ENCODE measurements at regions not wholly inside any gene's neighbourhood (a gene's known extent, or its start where the extent isn't known, plus 50 kb on each side); places are given as distances from the start of the nearest gene placed in this dataset.
"Not testable (repeated sequence)": the region's sequence is repeated elsewhere in the genome, so short reads cannot be mapped to it uniquely, and the experiment has no call there.

DNA sequence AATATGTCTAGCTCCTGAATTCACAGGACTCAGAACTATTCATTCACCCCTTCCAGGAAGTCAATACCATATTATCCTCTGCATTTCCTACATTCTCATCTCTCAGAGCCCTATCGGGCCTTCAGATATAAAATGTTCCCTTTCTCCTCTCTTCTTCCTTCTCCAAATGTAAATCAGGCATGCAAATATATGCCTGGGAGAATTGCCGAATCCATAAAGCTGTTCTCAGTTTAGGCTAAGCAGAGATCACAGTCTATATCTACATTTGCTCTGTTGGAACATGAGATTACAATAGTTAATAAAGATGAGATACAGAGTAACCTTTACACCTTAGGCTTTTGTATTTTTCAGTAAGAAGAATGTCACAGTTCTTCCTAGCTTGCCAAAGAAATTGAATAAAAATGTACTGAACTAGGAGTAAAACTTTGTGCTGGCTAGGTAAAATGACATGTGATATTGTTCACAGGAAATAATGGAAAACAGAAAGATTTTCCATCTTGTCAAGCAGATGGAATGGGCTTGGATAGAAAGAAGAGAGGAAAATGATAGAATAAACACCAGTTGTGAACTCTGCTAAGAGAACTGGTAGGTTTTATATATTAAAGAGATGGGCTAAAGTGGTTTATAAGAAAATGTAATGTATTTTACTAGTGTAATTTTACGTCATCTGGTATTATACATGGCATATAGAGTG lies 161.5 kb downstream of the NRIP1 start:
- no peak for DNase-seq (ENCODE audit: low read depth in 1 of 2, low spot score in 1 of 2)

DNA sequence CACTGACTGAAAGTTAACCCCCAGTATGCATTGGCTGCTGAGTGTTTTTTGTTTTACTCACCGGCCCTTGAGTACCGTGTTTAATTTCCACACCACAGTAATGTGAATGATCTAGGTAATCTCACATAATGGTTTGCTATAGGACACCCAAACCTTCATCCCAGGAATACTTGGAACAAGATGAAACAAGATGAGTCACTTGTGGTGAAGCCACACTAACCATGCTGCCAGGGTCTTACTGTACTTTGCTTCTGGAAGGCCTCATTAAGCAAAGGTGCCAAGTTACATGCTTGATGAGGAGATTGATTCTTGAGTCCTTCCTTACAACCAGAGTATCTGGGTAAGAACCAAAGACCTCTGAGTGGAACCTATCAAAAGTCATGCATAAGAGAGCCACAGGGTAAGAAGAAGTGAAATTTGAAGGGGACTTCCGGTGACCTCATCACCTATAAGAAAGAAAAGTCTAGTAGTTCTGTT lies 163.3 kb downstream of the NRIP1 start:
- DNase-seq (ENCODE audit: low read depth in 1 of 2, low spot score in 1 of 2) = no peak

DNA sequence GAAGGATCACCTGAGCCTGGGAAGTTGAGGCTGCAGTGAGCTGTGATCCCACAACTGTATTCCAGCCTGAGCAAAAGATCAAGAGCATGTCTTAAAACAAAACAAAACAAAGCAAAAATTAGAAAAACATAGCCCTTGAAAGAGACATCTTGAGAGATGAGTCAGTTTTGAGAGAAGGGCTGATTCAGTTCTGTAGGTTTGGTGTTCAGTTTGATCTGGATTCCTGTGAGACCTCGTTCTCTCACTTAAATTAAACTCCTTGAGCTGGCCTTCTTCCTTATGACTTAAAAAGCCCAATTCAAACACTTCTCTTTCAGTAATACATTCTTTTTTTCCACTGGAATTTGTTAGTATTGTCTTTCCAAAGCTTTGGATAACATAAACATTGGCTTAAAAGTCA lies 164.2 kb downstream of the NRIP1 start:
- DNase-seq (ENCODE audit: low read depth in 1 of 2, low spot score in 1 of 2) = no peak

DNA sequence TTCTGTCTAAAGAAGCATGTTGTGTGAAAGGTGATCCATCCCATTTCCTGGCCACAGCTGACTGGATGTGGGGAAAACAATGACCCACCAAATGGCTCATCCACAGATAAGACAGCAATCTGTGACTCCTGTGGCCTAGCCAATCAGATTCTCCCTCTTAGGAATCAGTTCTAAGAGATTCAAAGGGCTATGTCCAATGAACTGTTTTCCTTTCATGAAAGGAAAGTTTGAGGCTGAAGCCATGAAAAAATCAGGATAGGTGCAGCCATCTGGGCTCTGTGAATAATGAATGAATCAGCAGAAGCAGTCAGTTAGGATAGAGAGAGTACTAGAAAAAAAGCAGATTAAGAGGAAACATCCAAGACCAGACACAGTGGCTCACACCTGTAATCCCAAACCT lies 164.7 kb downstream of the NRIP1 start:
- no peak for DNase-seq (ENCODE audit: low read depth in 1 of 2, low spot score in 1 of 2)

DNA sequence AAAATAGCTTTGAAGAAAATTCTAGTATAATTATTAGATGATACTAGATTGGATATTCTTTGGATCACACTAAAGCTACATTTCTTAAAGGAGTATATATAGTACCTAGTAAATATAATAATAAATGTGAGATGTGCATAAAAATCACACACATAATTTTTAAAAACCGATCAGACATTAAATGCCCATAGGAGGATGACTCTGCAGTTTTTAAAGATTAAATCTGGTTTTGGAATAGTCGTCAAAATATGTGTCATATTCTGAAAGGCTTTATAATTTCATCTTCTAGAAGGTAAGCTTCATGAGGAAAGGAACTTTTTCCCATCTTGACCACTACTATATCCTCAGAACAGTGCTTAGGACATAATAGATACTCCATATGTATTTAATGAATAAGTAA lies 169.0 kb downstream of the NRIP1 start:
- DNase-seq (ENCODE audit: low read depth in 1 of 2, low spot score in 1 of 2) = no peak

DNA sequence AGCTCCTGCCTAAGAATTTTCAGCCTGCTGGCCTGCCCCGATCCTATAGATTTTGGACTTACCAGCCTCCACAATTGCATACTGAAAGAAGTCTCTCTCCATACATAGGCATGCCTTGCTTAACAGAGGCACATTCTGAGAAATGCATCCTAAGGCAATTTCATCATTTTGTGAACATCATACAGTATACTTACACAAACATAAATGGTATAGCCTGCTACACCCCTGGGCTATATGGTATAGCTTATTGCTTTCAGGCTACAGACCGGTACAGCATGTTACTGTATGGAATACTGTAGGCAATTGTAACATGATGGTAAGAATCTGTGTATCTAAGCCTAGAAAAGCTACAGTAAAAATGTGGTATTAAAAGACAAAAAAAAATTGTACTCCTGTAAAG lies 174.7 kb downstream of the NRIP1 start:
- DNase-seq (ENCODE audit: low read depth in 1 of 2, low spot score in 1 of 2) = no peak

DNA sequence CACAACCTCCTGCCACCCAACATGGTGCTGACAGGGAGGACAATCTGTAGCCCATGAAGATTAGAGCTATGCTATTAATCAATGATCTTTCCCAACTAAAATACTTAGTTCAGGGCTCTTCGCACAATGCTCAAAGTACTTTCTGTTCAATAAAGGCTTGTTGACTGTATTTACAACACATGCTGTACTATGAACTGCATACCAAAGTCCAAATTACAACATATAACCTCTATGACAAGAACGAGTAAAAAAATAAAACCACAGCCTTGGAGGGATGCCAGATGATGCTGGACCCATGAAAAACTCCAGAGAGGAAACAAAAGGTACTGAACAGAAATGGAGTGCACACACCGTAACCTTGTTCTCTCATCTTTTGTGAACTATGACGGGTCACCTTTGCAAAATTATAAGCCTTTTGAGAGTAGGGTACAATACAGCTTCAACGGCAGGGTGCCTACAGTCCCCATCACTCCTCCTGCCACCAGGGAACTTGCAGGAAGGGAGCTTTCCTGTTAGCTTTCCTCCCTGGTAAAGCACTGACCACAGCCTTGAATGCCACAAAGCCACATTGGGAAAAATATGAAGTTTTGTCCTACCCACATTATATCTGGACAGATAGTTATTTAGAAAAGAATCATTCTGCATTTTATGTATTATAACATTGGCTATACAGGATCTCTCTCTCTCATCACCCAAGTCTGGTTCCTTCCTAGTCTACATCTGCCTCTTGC lies 175.6 kb downstream of the NRIP1 start:
- no peak for DNase-seq (ENCODE audit: low read depth in 1 of 2, low spot score in 1 of 2)

DNA sequence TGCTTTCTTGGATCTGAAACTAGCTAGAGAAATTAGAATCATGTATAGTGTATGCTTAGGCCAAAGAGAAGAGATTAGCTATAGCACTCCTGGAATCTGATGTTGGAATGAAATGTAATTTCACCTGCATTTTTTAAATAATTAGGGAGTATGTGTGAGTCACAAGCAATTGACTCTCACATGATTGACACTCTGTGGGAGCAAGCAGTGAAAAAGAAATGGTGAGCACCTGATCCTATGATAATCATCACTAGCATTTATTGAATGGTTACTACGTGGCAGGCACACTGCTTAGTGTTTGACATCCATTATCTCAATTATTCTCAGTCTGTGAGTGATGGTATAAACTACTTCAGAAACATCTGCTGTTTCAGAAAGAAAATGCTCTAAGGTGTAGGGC lies 176.6 kb downstream of the NRIP1 start:
- DNase-seq (ENCODE audit: low read depth in 1 of 2, low spot score in 1 of 2) = no peak

DNA sequence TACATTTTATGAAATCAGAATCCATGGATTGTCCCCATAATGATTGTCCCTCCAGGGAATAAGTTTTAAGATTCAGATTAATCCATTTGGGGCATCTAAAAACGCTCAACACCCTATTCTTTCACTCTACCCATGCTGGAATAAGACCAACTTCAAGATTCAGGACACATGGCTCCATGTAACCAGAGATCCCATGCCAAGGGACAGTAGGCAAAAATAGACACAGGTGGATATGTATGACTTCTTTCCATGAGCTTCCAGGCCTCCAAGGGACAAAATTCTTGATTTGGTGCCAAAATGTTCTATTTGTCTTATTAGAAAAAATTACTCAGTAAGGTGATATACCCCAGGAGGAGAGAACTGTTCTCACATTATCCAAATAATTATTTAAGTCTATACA lies 178.8 kb downstream of the NRIP1 start:
- DNase-seq (ENCODE audit: low read depth in 1 of 2, low spot score in 1 of 2) = no peak

DNA sequence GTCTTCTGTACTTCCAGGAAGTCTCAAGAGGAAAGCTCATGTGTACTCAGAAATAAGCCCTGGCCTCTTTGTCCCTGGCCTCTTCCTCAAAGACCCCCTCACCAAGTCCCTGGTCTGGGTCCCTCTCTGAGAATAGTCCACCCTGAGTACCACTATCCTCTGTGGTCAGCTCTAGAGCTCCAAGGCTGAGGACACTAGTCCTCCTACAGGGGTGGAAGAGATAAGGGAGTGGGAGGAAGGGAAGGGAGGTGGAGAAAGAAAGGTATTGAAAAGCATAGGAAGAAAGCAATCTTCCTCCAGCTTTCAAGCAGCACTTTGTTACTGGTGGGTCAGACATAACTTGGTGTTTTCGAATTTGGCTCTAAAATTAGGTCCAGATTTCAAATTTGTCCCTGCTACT lies 181.4 kb downstream of the NRIP1 start:
- DNase-seq (ENCODE audit: low read depth in 1 of 2, low spot score in 1 of 2) = no peak

DNA sequence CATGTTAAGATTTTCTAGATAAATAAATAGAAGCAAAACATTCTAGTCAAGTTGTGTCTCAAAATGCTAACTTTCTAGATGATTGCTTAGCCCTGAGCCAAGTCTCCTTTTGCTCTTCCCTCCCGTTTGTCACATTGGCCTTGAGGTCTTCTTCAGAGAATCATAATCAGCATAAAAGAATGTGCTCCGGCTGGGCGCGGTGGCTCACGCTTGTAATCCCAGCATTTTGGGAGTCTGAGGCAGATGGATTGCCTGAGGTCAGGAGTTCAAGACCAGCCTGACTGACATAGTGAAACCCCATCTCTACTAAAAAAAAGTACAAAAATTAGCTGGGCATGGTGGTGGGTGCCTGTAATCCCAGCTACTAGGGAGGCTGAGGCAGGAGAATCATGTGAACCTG lies 182.3 kb downstream of the NRIP1 start:
- DNase-seq (ENCODE audit: low read depth in 1 of 2, low spot score in 1 of 2) = not testable (repeated sequence)

DNA sequence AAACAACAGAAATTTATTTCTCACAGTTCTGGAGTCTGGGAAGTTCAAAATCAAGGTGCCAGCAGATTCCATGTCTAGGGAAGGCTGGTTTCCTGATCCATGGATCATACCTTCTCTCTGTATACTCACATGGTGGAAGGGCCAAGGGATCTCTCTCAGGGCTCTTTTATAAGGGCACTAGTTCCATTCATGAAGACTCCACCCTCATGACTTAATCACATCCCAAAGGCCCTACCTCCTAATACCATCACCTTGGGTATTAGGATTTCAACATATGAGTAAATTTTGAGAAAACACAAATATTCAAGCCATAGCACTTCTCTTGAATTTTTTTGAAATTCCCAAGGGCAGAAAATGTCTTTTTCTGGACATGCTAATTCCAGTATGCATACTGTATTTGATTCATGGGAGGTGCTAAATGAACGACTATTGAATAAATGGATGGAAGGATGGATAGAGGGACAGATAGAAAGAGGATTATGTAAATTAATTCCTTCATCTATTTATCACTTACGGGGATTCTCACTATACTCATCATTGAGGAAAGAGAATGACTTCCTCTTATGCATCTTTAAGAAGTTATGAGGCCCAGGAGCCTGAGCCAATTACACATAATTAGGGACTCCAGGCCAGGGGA lies 182.8 kb downstream of the NRIP1 start:
- DNase-seq (ENCODE audit: low read depth in 1 of 2, low spot score in 1 of 2) = no peak

DNA sequence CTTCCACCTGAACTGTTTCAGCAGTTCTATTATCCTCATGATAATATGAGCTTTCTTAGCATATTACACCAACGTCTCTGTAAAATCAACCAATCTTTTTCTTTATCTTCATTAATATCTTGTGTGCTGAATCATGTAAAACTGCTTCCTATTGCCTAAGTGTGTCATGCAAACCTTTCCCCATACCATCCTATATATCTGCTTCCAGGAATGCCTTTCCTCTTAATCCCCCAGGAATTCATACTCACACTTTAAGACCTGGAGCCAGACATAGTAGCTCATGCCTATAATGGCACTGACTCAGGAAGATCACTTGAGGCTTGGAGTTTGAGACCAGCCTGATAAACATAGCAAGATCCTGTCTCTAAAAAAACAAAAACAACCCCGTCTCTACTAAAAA lies 183.9 kb downstream of the NRIP1 start:
- DNase-seq (ENCODE audit: low read depth in 1 of 2, low spot score in 1 of 2) = no peak

DNA sequence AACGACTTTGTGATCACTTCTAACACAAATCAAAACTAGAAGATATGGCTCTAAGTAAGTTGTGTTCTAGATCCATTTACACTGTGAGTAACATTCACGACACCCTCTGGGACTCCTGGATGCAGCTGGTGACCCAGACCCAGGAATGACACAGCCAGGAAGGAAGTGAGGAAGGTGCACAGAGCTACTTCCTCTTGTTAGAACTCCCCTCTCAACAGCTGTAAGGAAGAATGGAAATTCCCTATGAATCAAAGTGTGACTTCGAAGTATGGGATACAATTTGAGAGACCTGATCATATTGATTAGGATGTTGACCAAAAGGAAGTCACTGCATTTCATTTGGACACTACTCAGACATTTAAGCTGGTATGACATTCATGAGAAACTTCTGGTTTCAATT lies 185.3 kb downstream of the NRIP1 start:
- DNase-seq (ENCODE audit: low read depth in 1 of 2, low spot score in 1 of 2) = no peak

DNA sequence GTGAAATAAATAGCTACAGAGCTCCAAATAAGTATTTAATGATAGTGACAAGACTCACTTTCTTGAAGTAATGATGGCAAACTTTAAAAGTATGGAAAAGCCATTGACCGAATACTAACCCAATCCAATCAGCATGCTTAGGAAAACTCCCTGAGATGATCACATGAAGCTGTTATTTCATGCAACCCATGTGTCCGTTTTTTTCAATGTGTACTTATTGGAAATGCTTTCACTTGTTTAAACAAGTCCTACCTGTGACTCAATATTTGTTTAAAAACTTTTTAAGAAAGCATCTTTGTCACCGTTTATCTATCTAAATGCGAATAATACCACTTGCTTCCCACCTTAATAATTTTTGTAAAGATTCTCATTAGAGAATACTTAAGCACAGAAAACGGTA lies 185.8 kb downstream of the NRIP1 start:
- no peak for DNase-seq (ENCODE audit: low read depth in 1 of 2, low spot score in 1 of 2)

DNA sequence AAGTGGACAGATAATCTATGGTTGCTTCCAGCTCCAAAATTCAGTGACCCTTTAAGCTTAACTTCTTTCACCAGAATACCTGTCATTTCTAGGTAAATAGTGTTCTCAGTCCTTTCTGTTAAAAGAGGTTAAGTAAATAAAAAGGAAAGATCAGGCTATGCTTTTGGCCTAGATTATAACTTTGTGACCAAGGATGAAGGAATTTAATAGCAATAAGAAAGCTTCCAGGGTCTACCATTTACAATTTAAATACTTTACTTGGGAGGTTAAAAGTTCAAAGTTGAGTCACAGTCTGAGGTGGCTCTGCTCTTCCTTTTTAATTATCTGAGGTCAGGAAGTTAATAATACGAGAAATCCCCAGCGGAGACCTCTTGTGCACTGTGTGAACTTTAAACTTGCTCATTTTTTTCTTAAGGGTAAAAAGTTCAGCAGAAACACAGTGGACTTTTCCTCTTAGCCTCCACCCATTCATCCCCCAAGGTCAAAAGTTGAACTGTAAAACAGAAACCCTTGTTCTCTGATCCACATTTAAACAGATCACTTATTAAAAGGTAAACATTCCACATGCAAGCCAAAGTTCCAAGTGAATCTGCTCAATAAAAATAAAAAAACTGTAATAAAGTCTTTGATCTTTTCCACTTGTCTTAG lies 187.1 kb downstream of the NRIP1 start:
- no peak for DNase-seq (ENCODE audit: low read depth in 1 of 2, low spot score in 1 of 2)

DNA sequence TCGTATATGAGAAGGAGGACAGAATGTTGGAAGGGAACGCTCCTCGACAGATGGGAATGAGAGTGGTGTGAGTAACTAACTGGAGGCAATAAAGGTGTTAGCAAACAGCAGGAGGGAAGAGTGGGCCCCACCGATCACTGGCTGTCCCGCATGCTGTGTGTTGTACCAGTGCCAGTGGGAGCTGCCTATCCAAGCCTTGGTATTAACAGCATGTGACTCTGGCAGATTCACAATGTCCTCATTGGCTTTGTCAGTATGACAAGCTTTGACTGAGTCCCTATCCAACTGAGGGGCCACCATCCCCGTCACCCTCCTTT lies 188.3 kb downstream of the NRIP1 start:
- no peak for DNase-seq (ENCODE audit: low read depth in 1 of 2, low spot score in 1 of 2)

DNA sequence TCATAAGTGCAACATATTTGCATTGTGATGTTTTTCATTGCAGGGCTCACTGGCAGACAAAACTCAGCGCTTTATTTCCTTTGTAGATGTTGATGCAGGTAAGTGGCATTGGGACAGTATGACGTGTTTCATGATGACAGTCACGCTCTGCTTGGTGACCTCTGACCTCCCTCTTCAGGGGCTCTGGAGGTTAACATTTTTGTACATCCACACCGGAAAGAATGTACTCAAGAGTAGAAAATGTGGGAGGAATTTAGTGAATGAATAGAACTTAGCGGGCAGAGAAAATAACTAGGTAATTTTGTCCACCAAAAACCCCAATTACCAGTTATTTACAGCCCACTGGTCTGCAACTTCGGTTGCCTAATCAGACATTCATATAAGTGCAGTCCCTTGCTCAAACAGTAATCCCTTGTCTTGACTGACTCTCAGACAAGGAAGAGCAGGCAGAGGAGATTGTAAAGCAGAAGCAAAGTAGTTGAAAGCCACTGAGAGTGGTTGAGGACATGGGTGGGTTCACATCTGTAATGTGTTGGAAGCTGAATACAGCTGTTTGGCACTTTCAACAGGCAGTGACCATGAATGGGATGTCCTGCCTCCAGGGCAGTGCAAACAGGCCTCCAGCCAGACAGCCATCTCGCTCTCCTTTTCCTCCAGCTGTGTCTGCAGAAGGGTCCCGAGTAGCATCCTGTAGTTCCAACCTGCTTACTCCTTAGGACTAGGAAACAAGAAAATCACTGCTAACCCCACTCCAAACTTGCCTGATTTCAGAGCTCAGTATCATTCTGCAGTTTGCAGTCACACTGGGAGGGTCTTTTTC lies 188.9 kb downstream of the NRIP1 start:
- DNase-seq (ENCODE audit: low read depth in 1 of 2, low spot score in 1 of 2) = no peak

DNA sequence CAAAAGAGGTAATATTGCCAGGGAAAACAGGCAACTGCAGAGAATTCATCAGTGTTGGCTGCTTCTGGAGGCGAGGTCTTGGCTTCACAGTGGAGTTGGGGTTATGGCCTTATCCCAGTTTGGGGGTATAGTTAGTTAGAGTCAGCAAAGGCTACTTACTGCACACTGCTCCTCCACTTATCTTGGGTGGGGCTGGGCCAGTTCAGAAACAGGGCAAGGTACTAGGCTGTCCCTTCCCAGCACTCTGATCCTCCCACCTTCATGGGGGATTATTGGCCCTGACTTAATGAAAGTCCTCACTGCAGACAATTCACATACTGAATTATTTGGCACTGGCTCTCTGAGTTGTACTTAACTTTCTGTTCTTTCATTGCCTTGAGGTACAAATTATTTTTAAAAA lies 189.6 kb downstream of the NRIP1 start:
- no peak for DNase-seq (ENCODE audit: low read depth in 1 of 2, low spot score in 1 of 2)

DNA sequence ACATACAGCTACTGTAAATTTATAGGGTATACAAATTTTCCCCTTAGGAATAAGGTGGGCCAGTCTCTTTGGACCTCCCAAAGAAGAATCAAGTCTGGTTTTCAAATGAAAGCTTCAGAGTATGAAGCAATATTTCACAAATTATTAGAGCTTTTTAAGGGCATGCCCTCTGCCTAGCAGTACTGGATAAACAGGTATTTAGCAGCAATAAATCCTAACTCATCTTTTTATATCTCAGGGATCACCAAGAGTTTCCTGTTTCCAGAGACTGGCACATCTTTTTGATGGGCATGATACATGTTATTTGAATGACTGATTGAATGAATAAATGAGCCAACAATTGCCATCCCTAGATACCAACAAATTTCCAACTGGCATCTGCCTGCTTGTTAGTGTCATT lies 190.4 kb downstream of the NRIP1 start:
- DNase-seq (ENCODE audit: low read depth in 1 of 2, low spot score in 1 of 2) = no peak

DNA sequence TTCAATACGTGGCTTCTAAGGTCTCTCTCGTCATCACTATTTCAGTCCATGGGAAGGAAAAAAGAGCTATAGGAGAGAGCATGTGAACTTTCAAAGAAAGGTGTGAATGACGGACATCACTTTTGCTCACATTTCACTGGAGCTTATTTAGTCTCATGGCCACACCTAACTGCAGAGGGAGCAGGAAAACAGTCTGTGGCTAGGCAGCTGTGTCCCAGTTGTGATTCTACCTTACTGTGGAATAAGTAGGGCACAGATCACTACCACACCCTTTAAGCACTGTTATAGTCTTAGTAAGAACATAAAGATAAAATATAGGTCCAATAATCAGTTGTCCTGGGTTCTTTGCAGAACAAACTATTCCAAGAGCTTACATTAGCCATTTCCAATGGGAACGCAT lies 192.9 kb downstream of the NRIP1 start:
- DNase-seq (ENCODE audit: low read depth in 1 of 2, low spot score in 1 of 2) = no peak

DNA sequence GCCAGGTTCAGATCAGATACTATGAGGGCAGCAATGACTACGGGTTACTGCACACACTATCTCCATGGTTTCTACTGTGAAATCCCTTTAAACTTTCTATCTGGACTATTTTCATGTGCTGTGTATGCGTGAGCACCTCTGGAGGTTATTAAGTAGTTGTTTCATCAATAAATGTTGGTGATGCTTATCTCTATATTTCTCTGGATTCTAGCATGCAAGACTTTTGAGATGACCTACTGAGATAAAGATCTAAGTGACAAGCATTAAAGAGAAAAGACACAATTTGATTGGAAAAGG lies 194.0 kb downstream of the NRIP1 start:
- DNase-seq (ENCODE audit: low read depth in 1 of 2, low spot score in 1 of 2) = no peak

Measured in activated CD4-positive, alpha-beta T cell treated with anti-CD3 and anti-CD28 coated beads, Interleukin-2, amount 50 U/mL, for 24 hours (primary cell).